ENCODE measurements at regions not wholly inside any gene's neighbourhood (a gene's known extent, or its start where the extent isn't known, plus 50 kb on each side); places are given as distances from the start of the nearest gene placed in this dataset.
A peak's percentile ranks its signal among the peaks of the same experiment; 100 is the strongest.
"Not testable (repeated sequence)": the region's sequence is repeated elsewhere in the genome, so short reads cannot be mapped to it uniquely, and the experiment has no call there.

GRCh38 chr4:104022226-104022625, 302.4 kb upstream of the TACR3 start:
- Mint-ChIP-seq H3K27me3 (ENCODE audit: unreplicated experiment) (peaks cover 1% of the 10 kb centered on the region), H3K9me3 (ENCODE audit: unreplicated experiment) (no peaks in the 10 kb centered on the region), H3K4me1 (ENCODE audit: unreplicated experiment) (no peaks in the 10 kb centered on the region), H3K4me3 (ENCODE audit: unreplicated experiment) (no peak overlapping the region), H3K27ac (ENCODE audit: unreplicated experiment) (no peak overlapping the region), H3K36me3 (ENCODE audit: low read depth, unreplicated experiment) (no peaks in the 10 kb centered on the region)
- TF ChIP-seq CTCF (IDR thresholded peaks at IDR 0.05; ENCODE audit: unreplicated experiment): no peak
- no peak for DNase-seq (ENCODE audit: low spot score)

GRCh38 chr4:104020641-104021040, 300.9 kb upstream of the TACR3 start:
- Mint-ChIP-seq H3K4me1 (ENCODE audit: unreplicated experiment) (no peaks in the 10 kb centered on the region), H3K36me3 (ENCODE audit: low read depth, unreplicated experiment) (no peaks in the 10 kb centered on the region), H3K4me3 (ENCODE audit: unreplicated experiment) (no peak overlapping the region), H3K27me3 (ENCODE audit: unreplicated experiment) (peaks cover 1% of the 10 kb centered on the region), H3K27ac (ENCODE audit: unreplicated experiment) (no peak overlapping the region), H3K9me3 (ENCODE audit: unreplicated experiment) (no peaks in the 10 kb centered on the region)
- TF ChIP-seq CTCF (IDR thresholded peaks at IDR 0.05; ENCODE audit: unreplicated experiment): no peak
- no peak for DNase-seq (ENCODE audit: low spot score)

DNA sequence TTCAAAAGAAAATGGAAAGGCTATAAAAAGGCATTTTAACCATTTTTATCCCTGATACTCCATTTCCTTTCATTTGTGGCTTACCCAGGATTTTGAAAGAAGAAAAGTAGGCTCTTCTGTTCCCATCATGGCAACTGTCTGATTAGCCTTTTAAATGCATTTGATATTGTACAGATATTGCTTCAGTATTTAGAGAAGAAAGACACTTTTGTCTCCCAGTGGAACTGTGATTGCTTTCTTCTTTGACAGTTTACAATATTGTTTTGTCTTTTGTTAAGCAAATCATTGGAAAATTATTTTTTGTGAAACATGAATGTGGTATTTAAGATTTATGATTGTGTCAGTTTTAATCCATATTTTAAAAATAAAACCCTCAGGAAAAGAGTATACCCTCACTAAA, 297.4 kb upstream of the TACR3 start:
- TF ChIP-seq CTCF (IDR thresholded peaks at IDR 0.05; ENCODE audit: unreplicated experiment): no peak
- Mint-ChIP-seq H3K4me3 (ENCODE audit: unreplicated experiment) (no peak overlapping the region), H3K27me3 (ENCODE audit: unreplicated experiment) (peaks cover 1% of the 10 kb centered on the region), H3K9me3 (ENCODE audit: unreplicated experiment) (no peaks in the 10 kb centered on the region), H3K36me3 (ENCODE audit: low read depth, unreplicated experiment) (no peaks in the 10 kb centered on the region), H3K4me1 (ENCODE audit: unreplicated experiment) (no peaks in the 10 kb centered on the region), H3K27ac (ENCODE audit: unreplicated experiment) (no peak overlapping the region)
- no peak for DNase-seq (ENCODE audit: low spot score)

DNA sequence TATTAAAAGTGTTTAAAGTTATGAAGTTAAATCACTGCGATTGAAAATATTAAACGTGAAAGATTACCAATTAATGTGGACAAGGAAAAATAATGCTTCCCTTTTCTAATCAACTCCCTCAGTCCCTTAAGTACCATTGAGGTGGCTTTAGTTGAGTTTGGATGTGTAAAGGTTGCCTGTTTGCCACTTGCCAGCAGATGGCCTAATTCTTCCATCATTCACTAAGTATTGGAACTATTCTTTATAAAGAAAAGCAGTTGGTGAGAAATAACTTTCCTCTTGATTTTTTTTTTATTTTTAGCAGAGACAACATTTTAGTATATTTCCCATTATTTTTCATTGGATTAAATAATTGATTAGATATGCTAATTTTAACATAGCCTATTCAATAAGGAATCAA, 295.9 kb upstream of the TACR3 start:
- Mint-ChIP-seq H3K4me3 (ENCODE audit: unreplicated experiment) (no peak overlapping the region), H3K27ac (ENCODE audit: unreplicated experiment) (no peak overlapping the region), H3K9me3 (ENCODE audit: unreplicated experiment) (no peaks in the 10 kb centered on the region), H3K4me1 (ENCODE audit: unreplicated experiment) (no peaks in the 10 kb centered on the region), H3K36me3 (ENCODE audit: low read depth, unreplicated experiment) (no peaks in the 10 kb centered on the region), H3K27me3 (ENCODE audit: unreplicated experiment) (peaks cover 1% of the 10 kb centered on the region)
- DNase-seq (ENCODE audit: low spot score): no peak
- TF ChIP-seq CTCF (IDR thresholded peaks at IDR 0.05; ENCODE audit: unreplicated experiment): peak; percentile 25

DNA sequence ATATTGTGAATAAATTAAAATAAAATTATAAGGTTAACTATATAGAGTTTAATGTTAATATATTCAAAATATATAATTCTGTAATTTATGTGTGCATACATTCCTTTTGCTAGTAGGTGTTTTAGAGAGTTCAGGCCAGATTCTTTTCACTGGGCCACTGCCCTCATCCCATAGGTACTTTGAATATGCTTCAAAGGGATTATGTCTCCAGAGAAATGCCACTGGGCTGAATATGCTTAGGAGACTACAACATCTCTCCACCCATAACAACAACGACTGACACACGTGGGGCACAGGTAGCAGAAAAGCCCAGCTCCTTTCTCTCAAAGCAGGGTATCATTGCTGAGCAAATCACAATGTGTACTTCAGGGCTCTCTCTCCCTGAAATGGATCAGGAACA, 290.9 kb upstream of the TACR3 start:
- no peaks in the 10 kb centered on the region for H3K27me3 Mint-ChIP-seq (ENCODE audit: unreplicated experiment)
- DNase-seq (ENCODE audit: low spot score): no peak
- H3K36me3 Mint-ChIP-seq (ENCODE audit: low read depth, unreplicated experiment): no peaks in the 10 kb centered on the region
- no peaks in the 10 kb centered on the region for H3K9me3 Mint-ChIP-seq (ENCODE audit: unreplicated experiment)
- no peak overlapping the region for H3K4me3 Mint-ChIP-seq (ENCODE audit: unreplicated experiment)
- H3K27ac Mint-ChIP-seq (ENCODE audit: unreplicated experiment): no peak overlapping the region
- H3K4me1 Mint-ChIP-seq (ENCODE audit: unreplicated experiment): no peaks in the 10 kb centered on the region
- TF ChIP-seq CTCF (IDR thresholded peaks at IDR 0.05; ENCODE audit: unreplicated experiment): no peak

- DNase-seq (ENCODE audit: low spot score); H3K27ac Mint-ChIP-seq (ENCODE audit: unreplicated experiment); H3K9me3 Mint-ChIP-seq (ENCODE audit: unreplicated experiment); H3K4me3 Mint-ChIP-seq (ENCODE audit: unreplicated experiment); H3K36me3 Mint-ChIP-seq (ENCODE audit: low read depth, unreplicated experiment); H3K27me3 Mint-ChIP-seq (ENCODE audit: unreplicated experiment); H3K4me1 Mint-ChIP-seq (ENCODE audit: unreplicated experiment): not testable (repeated sequence)
Observed at GRCh38 chr4:104002318-104002717, 282.5 kb upstream of the TACR3 start.

Data from endothelial cell (in vitro differentiated cells).